ENCODE measurements at regions not wholly inside any gene's neighbourhood (a gene's known extent, or its start where the extent isn't known, plus 50 kb on each side); places are given as distances from the start of the nearest gene placed in this dataset.

- Histone ChIP-seq H3K9me3 (ENCODE audit: control insufficient read depth in 2 of 3, low read length in 3 of 3) (no peaks in the 10 kb centered on the region), H3K36me3 (ENCODE audit: control insufficient read depth in 2 of 3, insufficient read depth in 3 of 3, low read length in 3 of 3) (no peaks in the 10 kb centered on the region), H3K27ac (ENCODE audit: low read depth, low read length) (no peak overlapping the region), H3K4me1 (ENCODE audit: control insufficient read depth in 2 of 2, insufficient read depth in 2 of 2, low read length in 2 of 2) (no peaks in the 10 kb centered on the region), H3K4me3 (ENCODE audit: low read length) (no peak overlapping the region), H3K27me3 (ENCODE audit: control insufficient read depth in 2 of 2, insufficient read depth in 2 of 2, low read length in 2 of 2) (no peaks in the 10 kb centered on the region)
- H3K4me1 Mint-ChIP-seq: no peaks in the 10 kb centered on the region
- no peaks in the 10 kb centered on the region for H3K36me3 Mint-ChIP-seq
- DNase-seq (no peak), ATAC-seq (no peak)
- ChIA-PET POLR2A (no interaction called here), CTCF (no interaction called here)
- peaks cover 0 to 12% (median 0%) of the 10 kb centered on the region in 5 donors for H3K27me3 Mint-ChIP-seq
- no peak overlapping the region for H3K27ac Mint-ChIP-seq
- peaks cover 0 to 9% (median 4%) of the 10 kb centered on the region in 11 donors for H3K9me3 Mint-ChIP-seq
- intact Hi-C loops (cut with micrococcal nuclease): no loop called here
- H3K4me3 Mint-ChIP-seq: no peak overlapping the region
Measured at GRCh38 chr2:16361261-16361995, 304.2 kb downstream of the CYRIA start.

- ChIA-PET CTCF (no interaction called here), POLR2A (no interaction called here)
- Histone ChIP-seq H3K9me3 (ENCODE audit: control insufficient read depth in 2 of 3, low read length in 3 of 3) (no peaks in the 10 kb centered on the region), H3K36me3 (ENCODE audit: control insufficient read depth in 2 of 3, insufficient read depth in 3 of 3, low read length in 3 of 3) (no peaks in the 10 kb centered on the region), H3K27ac (ENCODE audit: low read depth, low read length) (no peak overlapping the region), H3K4me1 (ENCODE audit: control insufficient read depth in 2 of 2, insufficient read depth in 2 of 2, low read length in 2 of 2) (no peaks in the 10 kb centered on the region), H3K27me3 (ENCODE audit: control insufficient read depth in 2 of 2, insufficient read depth in 2 of 2, low read length in 2 of 2) (no peaks in the 10 kb centered on the region), H3K4me3 (ENCODE audit: low read length) (no peak overlapping the region)
- ATAC-seq: no peak
- intact Hi-C loops (cut with micrococcal nuclease): no loop called here
- Mint-ChIP-seq H3K27me3 (peaks cover 0 to 12% (median 0%) of the 10 kb centered on the region in 5 donors), H3K36me3 (no peaks in the 10 kb centered on the region), H3K4me1 (no peaks in the 10 kb centered on the region), H3K4me3 (no peak overlapping the region), H3K27ac (no peak overlapping the region), H3K9me3 (peaks cover 0 to 10% (median 4%) of the 10 kb centered on the region in 11 donors)
- DNase-seq: no peak
Measured at GRCh38 chr2:16359961-16360360, 305.7 kb downstream of the CYRIA start.

GRCh38 chr2:16357188-16357587, 308.4 kb downstream of the CYRIA start:
- peaks cover 0 to 23% (median 5%) of the 10 kb centered on the region in 11 donors for H3K9me3 Mint-ChIP-seq
- Histone ChIP-seq H3K36me3 (ENCODE audit: control insufficient read depth in 2 of 3, insufficient read depth in 3 of 3, low read length in 3 of 3) (no peaks in the 10 kb centered on the region), H3K4me1 (ENCODE audit: control insufficient read depth in 2 of 2, insufficient read depth in 2 of 2, low read length in 2 of 2) (no peaks in the 10 kb centered on the region), H3K9me3 (ENCODE audit: control insufficient read depth in 2 of 3, low read length in 3 of 3) (no peaks in the 10 kb centered on the region), H3K27ac (ENCODE audit: low read depth, low read length) (no peak overlapping the region), H3K27me3 (ENCODE audit: control insufficient read depth in 2 of 2, insufficient read depth in 2 of 2, low read length in 2 of 2) (no peaks in the 10 kb centered on the region), H3K4me3 (ENCODE audit: low read length) (no peak overlapping the region)
- no peaks in the 10 kb centered on the region for H3K36me3 Mint-ChIP-seq
- intact Hi-C loops (cut with micrococcal nuclease): no loop called here
- ATAC-seq (no peak), DNase-seq (no peak)
- H3K4me1 Mint-ChIP-seq: no peaks in the 10 kb centered on the region
- peaks cover 0 to 8% (median 0%) of the 10 kb centered on the region in 5 donors for H3K27me3 Mint-ChIP-seq
- H3K4me3 Mint-ChIP-seq: no peak overlapping the region
- ChIA-PET POLR2A (no interaction called here), CTCF (no interaction called here)
- H3K27ac Mint-ChIP-seq: no peak overlapping the region

DNA sequence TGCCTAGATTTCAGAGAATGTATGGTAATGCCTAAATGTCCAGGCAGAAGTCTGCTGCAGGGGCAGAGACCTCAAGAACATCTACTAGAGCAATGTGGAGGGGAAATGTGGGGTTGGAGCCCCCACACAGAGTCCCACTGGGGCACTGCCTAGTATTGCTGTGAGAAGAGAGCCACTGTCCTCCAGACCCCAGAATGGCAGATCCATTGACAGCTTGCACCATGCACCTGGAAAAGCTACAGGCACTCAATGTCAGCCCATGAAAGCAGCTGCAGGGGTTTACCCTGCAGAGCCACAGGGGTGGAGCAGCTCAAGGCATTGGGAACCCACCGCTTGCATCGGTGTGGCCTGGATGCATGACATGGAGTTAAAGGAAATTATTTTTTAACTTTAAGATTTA, 314.1 kb downstream of the CYRIA start:
- H3K36me3 Mint-ChIP-seq: no peaks in the 10 kb centered on the region

DNA sequence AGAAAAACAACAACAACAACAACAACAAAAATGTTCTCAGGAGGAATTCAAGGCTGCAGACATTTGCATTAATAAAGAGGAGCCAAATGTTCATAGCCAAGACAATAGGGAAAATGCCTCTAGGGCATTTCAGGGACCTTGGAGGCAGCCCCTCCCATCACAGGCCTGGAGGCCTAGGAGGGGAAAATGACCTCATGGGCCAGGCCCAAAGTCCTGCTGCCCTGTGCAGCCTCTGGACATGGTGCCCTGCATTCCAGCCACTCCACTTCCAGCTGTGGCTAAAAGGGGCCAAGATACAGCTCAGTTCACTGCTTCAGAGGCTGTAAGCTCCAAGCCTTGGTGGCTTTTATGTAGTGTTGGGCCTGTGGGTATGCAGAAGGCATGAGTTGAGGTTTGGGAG, 314.5 kb downstream of the CYRIA start:
- DNase-seq (no peak), ATAC-seq (no peak)
- H3K36me3 Mint-ChIP-seq: no peaks in the 10 kb centered on the region
- Histone ChIP-seq H3K9me3 (ENCODE audit: control insufficient read depth in 2 of 3, low read length in 3 of 3) (no peaks in the 10 kb centered on the region), H3K4me1 (ENCODE audit: control insufficient read depth in 2 of 2, insufficient read depth in 2 of 2, low read length in 2 of 2) (no peaks in the 10 kb centered on the region), H3K4me3 (ENCODE audit: low read length) (no peak overlapping the region), H3K36me3 (ENCODE audit: control insufficient read depth in 2 of 3, insufficient read depth in 3 of 3, low read length in 3 of 3) (no peaks in the 10 kb centered on the region), H3K27ac (ENCODE audit: low read depth, low read length) (no peak overlapping the region), H3K27me3 (ENCODE audit: control insufficient read depth in 2 of 2, insufficient read depth in 2 of 2, low read length in 2 of 2) (no peaks in the 10 kb centered on the region)
- no peak overlapping the region for H3K4me3 Mint-ChIP-seq
- no peaks in the 10 kb centered on the region for H3K27me3 Mint-ChIP-seq
- peaks cover 0 to 26% (median 11%) of the 10 kb centered on the region in 11 donors for H3K9me3 Mint-ChIP-seq
- POLR2A ChIA-PET: no interaction called here
- no peak overlapping the region for H3K27ac Mint-ChIP-seq
- CTCF ChIA-PET: no interaction called here
- H3K4me1 Mint-ChIP-seq: no peaks in the 10 kb centered on the region
- intact Hi-C loops (cut with micrococcal nuclease): no loop called here

More for the DNA sequence above, 314.1 kb downstream of the CYRIA start:
- H3K27ac Mint-ChIP-seq: no peak overlapping the region
- H3K27me3 Mint-ChIP-seq: no peaks in the 10 kb centered on the region
- Histone ChIP-seq H3K4me3 (ENCODE audit: low read length) (no peak overlapping the region), H3K27me3 (ENCODE audit: control insufficient read depth in 2 of 2, insufficient read depth in 2 of 2, low read length in 2 of 2) (no peaks in the 10 kb centered on the region), H3K9me3 (ENCODE audit: control insufficient read depth in 2 of 3, low read length in 3 of 3) (no peaks in the 10 kb centered on the region), H3K4me1 (ENCODE audit: control insufficient read depth in 2 of 2, insufficient read depth in 2 of 2, low read length in 2 of 2) (no peaks in the 10 kb centered on the region), H3K27ac (ENCODE audit: low read depth, low read length) (no peak overlapping the region), H3K36me3 (ENCODE audit: control insufficient read depth in 2 of 3, insufficient read depth in 3 of 3, low read length in 3 of 3) (no peaks in the 10 kb centered on the region)
- no peak overlapping the region for H3K4me3 Mint-ChIP-seq
- DNase-seq (no peak), ATAC-seq (no peak)
- H3K9me3 Mint-ChIP-seq: peaks cover 0 to 26% (median 11%) of the 10 kb centered on the region in 11 donors
- no peaks in the 10 kb centered on the region for H3K4me1 Mint-ChIP-seq
- ChIA-PET POLR2A (no interaction called here), CTCF (no interaction called here)
- intact Hi-C loops (cut with micrococcal nuclease): no loop called here

- peaks cover 0 to 31% (median 11%) of the 10 kb centered on the region in 11 donors for H3K9me3 Mint-ChIP-seq
- Histone ChIP-seq H3K4me3 (ENCODE audit: low read length) (no peak overlapping the region), H3K27ac (ENCODE audit: low read depth, low read length) (no peak overlapping the region), H3K4me1 (ENCODE audit: control insufficient read depth in 2 of 2, insufficient read depth in 2 of 2, low read length in 2 of 2) (no peaks in the 10 kb centered on the region), H3K27me3 (ENCODE audit: control insufficient read depth in 2 of 2, insufficient read depth in 2 of 2, low read length in 2 of 2) (no peaks in the 10 kb centered on the region), H3K36me3 (ENCODE audit: control insufficient read depth in 2 of 3, insufficient read depth in 3 of 3, low read length in 3 of 3) (no peaks in the 10 kb centered on the region), H3K9me3 (ENCODE audit: control insufficient read depth in 2 of 3, low read length in 3 of 3) (no peaks in the 10 kb centered on the region)
- intact Hi-C loops (cut with micrococcal nuclease): no loop called here
- H3K27ac Mint-ChIP-seq: no peak overlapping the region
- no peaks in the 10 kb centered on the region for H3K27me3 Mint-ChIP-seq
- H3K36me3 Mint-ChIP-seq: no peaks in the 10 kb centered on the region
- DNase-seq (no peak), ATAC-seq (no peak)
- no peak overlapping the region for H3K4me3 Mint-ChIP-seq
- CTCF ChIA-PET: no interaction called here
- H3K4me1 Mint-ChIP-seq: no peaks in the 10 kb centered on the region
- POLR2A ChIA-PET: no interaction called here
Measured at GRCh38 chr2:16350211-16350610, 315.4 kb downstream of the CYRIA start.

- Mint-ChIP-seq H3K9me3 (peaks cover 0 to 31% (median 11%) of the 10 kb centered on the region in 11 donors), H3K36me3 (no peaks in the 10 kb centered on the region), H3K4me1 (no peaks in the 10 kb centered on the region), H3K4me3 (no peak overlapping the region), H3K27me3 (no peaks in the 10 kb centered on the region), H3K27ac (no peak overlapping the region)
- intact Hi-C loops (cut with micrococcal nuclease): no loop called here
- DNase-seq (no peak), ATAC-seq (no peak)
- POLR2A ChIA-PET: no interaction called here
- Histone ChIP-seq H3K36me3 (ENCODE audit: control insufficient read depth in 2 of 3, insufficient read depth in 3 of 3, low read length in 3 of 3) (no peaks in the 10 kb centered on the region), H3K27ac (ENCODE audit: low read depth, low read length) (no peak overlapping the region), H3K9me3 (ENCODE audit: control insufficient read depth in 2 of 3, low read length in 3 of 3) (no peaks in the 10 kb centered on the region), H3K4me1 (ENCODE audit: control insufficient read depth in 2 of 2, insufficient read depth in 2 of 2, low read length in 2 of 2) (no peaks in the 10 kb centered on the region), H3K4me3 (ENCODE audit: low read length) (no peak overlapping the region), H3K27me3 (ENCODE audit: control insufficient read depth in 2 of 2, insufficient read depth in 2 of 2, low read length in 2 of 2) (no peaks in the 10 kb centered on the region)
- CTCF ChIA-PET: no interaction called here
Measured at GRCh38 chr2:16349811-16350210, 315.8 kb downstream of the CYRIA start.

All from naive thymus-derived CD4-positive, alpha-beta T cell (primary cell).